ENCODE measurements at regions not wholly inside any gene's neighbourhood (a gene's known extent, or its start where the extent isn't known, plus 50 kb on each side); places are given as distances from the start of the nearest gene placed in this dataset.

DNA sequence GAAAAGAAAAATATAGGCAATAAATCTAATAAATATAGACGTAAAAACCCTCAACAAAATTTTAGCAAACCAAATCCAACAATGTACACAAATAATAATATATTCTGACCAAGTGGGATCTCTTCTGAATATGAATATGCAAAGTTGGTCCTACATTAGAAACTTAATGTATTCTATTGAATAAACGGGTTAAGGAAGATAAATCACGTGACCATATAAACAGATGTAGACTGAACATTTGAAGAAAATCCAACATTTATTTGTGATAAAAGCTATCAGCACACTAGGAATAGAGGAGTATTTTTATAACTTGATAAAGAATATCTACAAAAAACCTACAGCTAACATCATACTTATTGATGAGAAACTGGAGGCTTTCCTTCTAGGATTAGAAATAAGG, 502.8 kb upstream of the KIF2B start:
- H3K9ac ChIP-seq (ENCODE audit: low read depth, low read length, poor library complexity): no peak overlapping the region
- no peak overlapping the region for H3K4ac ChIP-seq (ENCODE audit: low read length)
- no peak overlapping the region for H3K23ac ChIP-seq (ENCODE audit: low read depth, low read length, poor library complexity)
- no peak overlapping the region for H2AFZ ChIP-seq (ENCODE audit: low read length)
- H3K9me3 ChIP-seq (replicated peaks in 1 of 2; ENCODE audit: control insufficient read depth in 2 of 2, insufficient read depth in 1 of 2, low read depth in 1 of 2, low read length in 2 of 2): peaks cover 0 to 4% of the 10 kb centered on the region in 2 donors
- no peaks in the 10 kb centered on the region for H3K4me1 ChIP-seq (ENCODE audit: control insufficient read depth in 2 of 2, insufficient read depth in 1 of 2, low read depth in 1 of 2, low read length in 2 of 2)
- no peak overlapping the region for H3K14ac ChIP-seq (ENCODE audit: low read length)
- no peaks in the 10 kb centered on the region for H3K79me1 ChIP-seq (ENCODE audit: low read depth, low read length)
- no peak for DNase-seq (ENCODE audit: low spot score)
- no CpG with 5 or more reads among the region's 3 CpGs for WGBS, 2 donors (ENCODE audit: extremely low coverage in 2 of 2, insufficient read length in 2 of 2, insufficient replicate concordance in 1 of 2)
- no peaks in the 10 kb centered on the region for H3K36me3 ChIP-seq (replicated peaks in 1 of 2; ENCODE audit: control insufficient read depth in 2 of 2, insufficient read depth in 2 of 2, low read length in 2 of 2)
- no peaks in the 10 kb centered on the region for H3K27me3 ChIP-seq (ENCODE audit: control insufficient read depth in 3 of 3, insufficient read depth in 3 of 3, low read depth in 1 of 3, low read length in 3 of 3)
- no peak overlapping the region for H3K27ac ChIP-seq (replicated peaks; ENCODE audit: low read length)
- no peak overlapping the region for H2BK5ac ChIP-seq (ENCODE audit: low read length)
- H2BK12ac ChIP-seq (ENCODE audit: low read length): no peak overlapping the region
- no peak overlapping the region for H3K4me2 ChIP-seq (ENCODE audit: insufficient read depth, low read length, poor library complexity, severe bottlenecking)
- H3K18ac ChIP-seq (ENCODE audit: low read length): no peak overlapping the region
- no peak overlapping the region for H2BK120ac ChIP-seq (ENCODE audit: low read depth, low read length)
- no peak overlapping the region for H2BK15ac ChIP-seq (ENCODE audit: low read length)
- H4K91ac ChIP-seq (ENCODE audit: low read depth, low read length, poor library complexity): no peak overlapping the region
- H4K8ac ChIP-seq (ENCODE audit: low read depth, low read length): no peak overlapping the region
- H3K4me3 ChIP-seq (ENCODE audit: low read length in 2 of 2): no peak overlapping the region
- H2AK5ac ChIP-seq (ENCODE audit: low read depth, low read length): no peak overlapping the region

DNA sequence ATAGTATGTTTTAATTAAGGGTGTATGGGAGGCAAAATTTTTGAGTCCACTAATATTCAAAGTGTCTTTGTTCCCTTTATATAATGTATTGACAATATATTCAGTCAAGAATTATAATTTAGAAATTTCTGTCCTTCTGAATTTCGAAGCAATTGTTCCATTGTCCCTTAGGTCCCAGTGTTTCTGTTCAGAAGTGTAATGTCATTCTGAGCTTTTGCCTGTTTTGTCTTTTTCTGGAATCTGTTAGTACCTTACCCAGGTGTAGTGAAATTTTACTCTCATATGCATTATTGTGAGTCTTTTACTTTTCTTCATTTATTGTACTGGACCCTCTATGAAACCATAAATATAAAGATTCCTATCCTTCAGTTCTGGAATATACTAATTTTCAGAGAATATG, 505.7 kb upstream of the KIF2B start:
- H2AK5ac ChIP-seq (ENCODE audit: low read depth, low read length): no peak overlapping the region
- no peak overlapping the region for H2BK5ac ChIP-seq (ENCODE audit: low read length)
- no peak overlapping the region for H2AFZ ChIP-seq (ENCODE audit: low read length)
- WGBS, 2 donors (ENCODE audit: extremely low coverage in 2 of 2, insufficient read length in 2 of 2, insufficient replicate concordance in 1 of 2): no CpG with 5 or more reads among the region's 1 CpG
- H3K27me3 ChIP-seq (ENCODE audit: control insufficient read depth in 3 of 3, insufficient read depth in 3 of 3, low read depth in 1 of 3, low read length in 3 of 3): no peaks in the 10 kb centered on the region
- no peaks in the 10 kb centered on the region for H3K4me1 ChIP-seq (ENCODE audit: control insufficient read depth in 2 of 2, insufficient read depth in 1 of 2, low read depth in 1 of 2, low read length in 2 of 2)
- no peak overlapping the region for H3K9ac ChIP-seq (ENCODE audit: low read depth, low read length, poor library complexity)
- H3K18ac ChIP-seq (ENCODE audit: low read length): no peak overlapping the region
- no peaks in the 10 kb centered on the region for H3K79me1 ChIP-seq (ENCODE audit: low read depth, low read length)
- no peak overlapping the region for H3K27ac ChIP-seq (replicated peaks; ENCODE audit: low read length)
- no peak for DNase-seq (ENCODE audit: low spot score)
- H3K4me3 ChIP-seq (ENCODE audit: low read length in 2 of 2): no peak overlapping the region
- no peak overlapping the region for H3K4ac ChIP-seq (ENCODE audit: low read length)
- no peak overlapping the region for H2BK12ac ChIP-seq (ENCODE audit: low read length)
- peaks cover 0 to 4% of the 10 kb centered on the region in 2 donors for H3K9me3 ChIP-seq (replicated peaks in 1 of 2; ENCODE audit: control insufficient read depth in 2 of 2, insufficient read depth in 1 of 2, low read depth in 1 of 2, low read length in 2 of 2)
- H3K14ac ChIP-seq (ENCODE audit: low read length): no peak overlapping the region
- H4K91ac ChIP-seq (ENCODE audit: low read depth, low read length, poor library complexity): no peak overlapping the region
- no peak overlapping the region for H4K8ac ChIP-seq (ENCODE audit: low read depth, low read length)
- H3K23ac ChIP-seq (ENCODE audit: low read depth, low read length, poor library complexity): no peak overlapping the region
- H2BK120ac ChIP-seq (ENCODE audit: low read depth, low read length): no peak overlapping the region
- no peak overlapping the region for H3K4me2 ChIP-seq (ENCODE audit: insufficient read depth, low read length, poor library complexity, severe bottlenecking)
- H2BK15ac ChIP-seq (ENCODE audit: low read length): no peak overlapping the region
- no peaks in the 10 kb centered on the region for H3K36me3 ChIP-seq (replicated peaks in 1 of 2; ENCODE audit: control insufficient read depth in 2 of 2, insufficient read depth in 2 of 2, low read length in 2 of 2)

DNA sequence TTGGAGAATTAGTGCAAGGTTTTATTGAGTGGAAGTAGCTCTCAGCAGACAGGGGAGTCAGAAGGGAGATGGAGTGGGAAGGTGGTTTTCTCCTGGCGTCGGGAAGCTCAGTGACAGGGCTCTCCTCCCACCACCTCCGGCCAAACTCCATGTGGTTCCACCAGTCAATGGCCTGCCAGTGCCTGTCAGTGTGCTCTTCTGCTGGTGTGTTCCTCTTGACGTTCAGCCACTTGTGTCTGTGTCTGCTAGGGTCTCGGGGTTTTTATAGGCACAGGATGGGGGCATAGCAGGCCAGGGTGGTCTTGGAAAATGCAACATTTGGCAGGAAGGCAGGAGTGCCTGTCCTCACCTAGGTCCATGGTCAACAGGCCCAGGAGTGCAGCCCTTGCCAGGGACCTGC, 506.7 kb upstream of the KIF2B start:
- Histone ChIP-seq H2AK5ac (ENCODE audit: low read depth, low read length) (no peak overlapping the region), H3K27ac (replicated peaks; ENCODE audit: low read length) (no peak overlapping the region), H3K4me2 (ENCODE audit: insufficient read depth, low read length, poor library complexity, severe bottlenecking) (peak overlapping the region; percentile 11), H3K23ac (ENCODE audit: low read depth, low read length, poor library complexity) (no peak overlapping the region), H2BK15ac (ENCODE audit: low read length) (no peak overlapping the region), H2BK120ac (ENCODE audit: low read depth, low read length) (no peak overlapping the region), H3K9me3 (replicated peaks in 1 of 2; ENCODE audit: control insufficient read depth in 2 of 2, insufficient read depth in 1 of 2, low read depth in 1 of 2, low read length in 2 of 2) (peaks cover 0 to 4% of the 10 kb centered on the region in 2 donors), H3K36me3 (replicated peaks in 1 of 2; ENCODE audit: control insufficient read depth in 2 of 2, insufficient read depth in 2 of 2, low read length in 2 of 2) (no peaks in the 10 kb centered on the region), H3K4me3 (ENCODE audit: low read length in 2 of 2) (no peak overlapping the region), H3K4me1 (ENCODE audit: control insufficient read depth in 2 of 2, insufficient read depth in 1 of 2, low read depth in 1 of 2, low read length in 2 of 2) (no peaks in the 10 kb centered on the region), H3K27me3 (ENCODE audit: control insufficient read depth in 3 of 3, insufficient read depth in 3 of 3, low read depth in 1 of 3, low read length in 3 of 3) (no peaks in the 10 kb centered on the region), H3K9ac (ENCODE audit: low read depth, low read length, poor library complexity) (no peak overlapping the region), H3K79me1 (ENCODE audit: low read depth, low read length) (no peaks in the 10 kb centered on the region), H3K14ac (ENCODE audit: low read length) (no peak overlapping the region), H2AFZ (ENCODE audit: low read length) (no peak overlapping the region), H4K8ac (ENCODE audit: low read depth, low read length) (no peak overlapping the region), H2BK5ac (ENCODE audit: low read length) (no peak overlapping the region), H2BK12ac (ENCODE audit: low read length) (no peak overlapping the region), H3K18ac (ENCODE audit: low read length) (no peak overlapping the region), H3K4ac (ENCODE audit: low read length) (no peak overlapping the region), H4K91ac (ENCODE audit: low read depth, low read length, poor library complexity) (no peak overlapping the region)
- WGBS, 2 donors (ENCODE audit: extremely low coverage in 2 of 2, insufficient read length in 2 of 2, insufficient replicate concordance in 1 of 2): no CpG with 5 or more reads among the region's 5 CpGs
- DNase-seq (ENCODE audit: low spot score): no peak

DNA sequence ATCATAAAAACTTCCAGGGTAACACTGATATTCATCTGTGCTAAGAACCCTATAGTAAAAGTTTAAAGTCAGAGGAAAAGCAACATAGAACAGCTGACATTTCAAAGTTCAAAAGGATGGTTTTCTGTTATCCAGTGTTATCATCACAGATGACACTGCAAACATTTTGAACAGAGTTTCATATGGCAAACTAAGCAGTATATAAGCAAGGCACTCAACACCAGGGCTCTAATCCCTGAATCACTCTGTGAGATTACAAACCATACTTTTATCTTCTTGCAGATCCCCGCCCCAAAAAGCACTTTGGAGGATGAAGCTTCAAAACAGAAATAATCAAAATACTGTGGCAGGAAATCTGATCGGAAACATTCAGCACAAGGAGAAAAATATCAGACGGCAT, 508.2 kb upstream of the KIF2B start:
- H2AFZ ChIP-seq (ENCODE audit: low read length): no peak overlapping the region
- DNase-seq (ENCODE audit: low spot score): no peak
- H2BK15ac ChIP-seq (ENCODE audit: low read length): no peak overlapping the region
- H3K23ac ChIP-seq (ENCODE audit: low read depth, low read length, poor library complexity): no peak overlapping the region
- H3K36me3 ChIP-seq (replicated peaks in 1 of 2; ENCODE audit: control insufficient read depth in 2 of 2, insufficient read depth in 2 of 2, low read length in 2 of 2): no peaks in the 10 kb centered on the region
- H2BK5ac ChIP-seq (ENCODE audit: low read length): no peak overlapping the region
- no peak overlapping the region for H3K4me3 ChIP-seq (ENCODE audit: low read length in 2 of 2)
- peaks cover 0 to 4% of the 10 kb centered on the region in 2 donors for H3K9me3 ChIP-seq (replicated peaks in 1 of 2; ENCODE audit: control insufficient read depth in 2 of 2, insufficient read depth in 1 of 2, low read depth in 1 of 2, low read length in 2 of 2)
- no peaks in the 10 kb centered on the region for H3K79me1 ChIP-seq (ENCODE audit: low read depth, low read length)
- no peak overlapping the region for H2AK5ac ChIP-seq (ENCODE audit: low read depth, low read length)
- no peak overlapping the region for H4K8ac ChIP-seq (ENCODE audit: low read depth, low read length)
- H3K4me1 ChIP-seq (ENCODE audit: control insufficient read depth in 2 of 2, insufficient read depth in 1 of 2, low read depth in 1 of 2, low read length in 2 of 2): no peaks in the 10 kb centered on the region
- no peak overlapping the region for H3K9ac ChIP-seq (ENCODE audit: low read depth, low read length, poor library complexity)
- H3K27me3 ChIP-seq (ENCODE audit: control insufficient read depth in 3 of 3, insufficient read depth in 3 of 3, low read depth in 1 of 3, low read length in 3 of 3): no peaks in the 10 kb centered on the region
- H3K27ac ChIP-seq (replicated peaks; ENCODE audit: low read length): no peak overlapping the region
- H3K18ac ChIP-seq (ENCODE audit: low read length): no peak overlapping the region
- no peak overlapping the region for H2BK12ac ChIP-seq (ENCODE audit: low read length)
- no peak overlapping the region for H2BK120ac ChIP-seq (ENCODE audit: low read depth, low read length)
- H3K4me2 ChIP-seq (ENCODE audit: insufficient read depth, low read length, poor library complexity, severe bottlenecking): no peak overlapping the region
- no peak overlapping the region for H3K14ac ChIP-seq (ENCODE audit: low read length)
- no CpG with 5 or more reads among the region's 3 CpGs for WGBS, 2 donors (ENCODE audit: extremely low coverage in 2 of 2, insufficient read length in 2 of 2, insufficient replicate concordance in 1 of 2)
- no peak overlapping the region for H3K4ac ChIP-seq (ENCODE audit: low read length)
- no peak overlapping the region for H4K91ac ChIP-seq (ENCODE audit: low read depth, low read length, poor library complexity)
